IPS DF 19.7 (cell line): ENCODE measurements at regions not wholly inside any gene's neighbourhood (a gene's known extent, or its start where the extent isn't known, plus 50 kb on each side); places are given as distances from the start of the nearest gene placed in this dataset.

Source experiments
- DNase-seq: peaks from one replicate; pipeline ENCODE4 v3.0.0-alpha.2; 2013; ENCODE audit warnings: low read depth, low spot score

- no peak for DNase-seq
Measured at GRCh38 chr3:64464955-64465354, 222.8 kb downstream of the ADAMTS9 start.

GRCh38 chr3:64463981-64464380 is 223.8 kb downstream of the ADAMTS9 start:
- DNase-seq = no peak

- DNase-seq = no peak
Measured at GRCh38 chr3:64462203-64462602, 225.6 kb downstream of the ADAMTS9 start.

GRCh38 chr3:64460877-64461276 is 226.9 kb downstream of the ADAMTS9 start:
- no peak for DNase-seq

GRCh38 chr3:64460141-64460730 is 227.6 kb downstream of the ADAMTS9 start:
- DNase-seq = no peak

- no peak for DNase-seq
Measured at GRCh38 chr3:64459711-64460110, 228.1 kb downstream of the ADAMTS9 start.

GRCh38 chr3:64457811-64458210 is 230.0 kb downstream of the ADAMTS9 start:
- no peak for DNase-seq

GRCh38 chr3:64456674-64457073 is 231.1 kb downstream of the ADAMTS9 start:
- DNase-seq = no peak

- DNase-seq = no peak
Measured at GRCh38 chr3:64455351-64455750, 230.1 kb upstream of the PRICKLE2 start.

GRCh38 chr3:64454768-64455167 is 229.5 kb upstream of the PRICKLE2 start:
- no peak for DNase-seq

- no peak for DNase-seq
Measured at GRCh38 chr3:64454179-64454578, 228.9 kb upstream of the PRICKLE2 start.

GRCh38 chr3:64451283-64452012 is 226.2 kb upstream of the PRICKLE2 start:
- DNase-seq = no peak

GRCh38 chr3:64450396-64450956 is 225.2 kb upstream of the PRICKLE2 start:
- no peak for DNase-seq

GRCh38 chr3:64449026-64449425 is 223.8 kb upstream of the PRICKLE2 start:
- no peak for DNase-seq

- DNase-seq = no peak
Measured at GRCh38 chr3:64445944-64446300, 220.7 kb upstream of the PRICKLE2 start.

GRCh38 chr3:64445109-64445943 is 220.1 kb upstream of the PRICKLE2 start:
- DNase-seq = peak; percentile 40

GRCh38 chr3:64444490-64445108 is 219.3 kb upstream of the PRICKLE2 start:
- no peak for DNase-seq

GRCh38 chr3:64443546-64444381 is 218.5 kb upstream of the PRICKLE2 start:
- DNase-seq = no peak

- no peak for DNase-seq
Measured at GRCh38 chr3:64441861-64442260, 216.6 kb upstream of the PRICKLE2 start.

GRCh38 chr3:64440498-64440897 is 215.2 kb upstream of the PRICKLE2 start:
- DNase-seq = no peak

GRCh38 chr3:64438812-64439211 is 213.5 kb upstream of the PRICKLE2 start:
- DNase-seq = no peak
